Stimulated activated CD8-positive, alpha-beta memory T cell treated with anti-CD3 and anti-CD28 coated beads, Interleukin-2, amount 100 ng/mL, for 48 hours (primary cell): ENCODE measurements at regions not wholly inside any gene's neighbourhood (a gene's known extent, or its start where the extent isn't known, plus 50 kb on each side); places are given as distances from the start of the nearest gene placed in this dataset.

Source experiments
- DNase-seq, 2 donors: peaks; one replicate each; pipeline ENCODE4 v3.0.0-alpha.2; 2020; ENCODE audit warnings: low read depth in 2 of 2

GRCh38 chr9:118395415-118395814 is 691.2 kb downstream of the TLR4 start:
- no peak for DNase-seq

- DNase-seq: no peak
Observed at GRCh38 chr9:118401546-118401945, 697.3 kb downstream of the TLR4 start.

- DNase-seq: no peak
Observed at GRCh38 chr9:118414676-118415075, 710.5 kb downstream of the TLR4 start.

- DNase-seq: no peak
Observed at GRCh38 chr9:118418887-118419565, 714.8 kb downstream of the TLR4 start.

GRCh38 chr9:118419676-118420075 is 715.5 kb downstream of the TLR4 start:
- DNase-seq: no peak

- no peak for DNase-seq
Observed at GRCh38 chr9:118422508-118422907, 718.3 kb downstream of the TLR4 start.

GRCh38 chr9:118423021-118423420 is 718.8 kb downstream of the TLR4 start:
- no peak for DNase-seq

GRCh38 chr9:118423721-118424120 is 719.5 kb downstream of the TLR4 start:
- no peak for DNase-seq

GRCh38 chr9:118426772-118427171 is 722.6 kb downstream of the TLR4 start:
- DNase-seq: no peak

- DNase-seq: no peak
Observed at GRCh38 chr9:118438810-118439209, 734.6 kb downstream of the TLR4 start.

- DNase-seq: no peak
Observed at GRCh38 chr9:118439441-118439840, 735.2 kb downstream of the TLR4 start.

- no peak for DNase-seq
Observed at GRCh38 chr9:118444403-118444802, 740.2 kb downstream of the TLR4 start.

GRCh38 chr9:118446943-118447639 is 742.9 kb downstream of the TLR4 start:
- no peak for DNase-seq

GRCh38 chr9:118449554-118449953 is 745.4 kb downstream of the TLR4 start:
- no peak for DNase-seq

- no peak for DNase-seq
Observed at GRCh38 chr9:118455259-118455658, 751.1 kb downstream of the TLR4 start.

- no peak for DNase-seq
Observed at GRCh38 chr9:118455788-118456187, 751.6 kb downstream of the TLR4 start.

- DNase-seq: no peak
Observed at GRCh38 chr9:118457171-118458000, 753.2 kb downstream of the TLR4 start.

- DNase-seq: no peak
Observed at GRCh38 chr9:118459913-118460312, 755.7 kb downstream of the TLR4 start.

GRCh38 chr9:118463419-118463818 is 759.2 kb downstream of the TLR4 start:
- no peak for DNase-seq

- no peak for DNase-seq
Observed at GRCh38 chr9:118473521-118473920, 769.3 kb downstream of the TLR4 start.

- no peak for DNase-seq
Observed at GRCh38 chr9:118478752-118479151, 774.5 kb downstream of the TLR4 start.

GRCh38 chr9:118482306-118482705 is 778.1 kb downstream of the TLR4 start:
- DNase-seq: no peak

GRCh38 chr9:118483677-118484076 is 779.5 kb downstream of the TLR4 start:
- DNase-seq: no peak
